22Rv1 (cell line): ENCODE measurements at regions not wholly inside any gene's neighbourhood (a gene's known extent, or its start where the extent isn't known, plus 50 kb on each side); places are given as distances from the start of the nearest gene placed in this dataset.

Experiments
- H3K27ac ChIP-seq: fragments of 450-650 bp; 2 replicates; pipeline ENCODE4 v1.5.1; 2017
- CTCF ChIP-seq: fragments of 450-650 bp; IDR thresholded peaks from 2 replicates; pipeline ENCODE4 v1.5.1; 2017; ENCODE audit warnings: mild to moderate bottlenecking
- ZFX ChIP-seq: fragments of 450-650 bp; IDR thresholded peaks from 2 replicates; pipeline ENCODE4 v1.6.1; 2017; ENCODE audit warnings: antibody characterized with exemption, borderline replicate concordance

GRCh38 chr1:239456788-239457187, 70.4 kb downstream of the CHRM3 start:
- H3K27ac ChIP-seq, result no peak overlapping the region
- TF ChIP-seq CTCF (no peak), ZFX (no peak)

- TF ChIP-seq CTCF, result no peak
- TF ChIP-seq ZFX, result no peak
- no peak overlapping the region for H3K27ac ChIP-seq
Observed at GRCh38 chr1:239457491-239458143, 71.2 kb downstream of the CHRM3 start.

- TF ChIP-seq ZFX (no peak), CTCF (no peak)
- no peak overlapping the region for H3K27ac ChIP-seq
Observed at GRCh38 chr1:239458144-239458500, 71.8 kb downstream of the CHRM3 start.

GRCh38 chr1:239467730-239468129, 81.4 kb downstream of the CHRM3 start:
- TF ChIP-seq ZFX (no peak), CTCF (no peak)

GRCh38 chr1:239478069-239478468, 91.7 kb downstream of the CHRM3 start:
- TF ChIP-seq ZFX, result no peak
- TF ChIP-seq CTCF, result no peak

More at GRCh38 chr1:239467730-239468129, 81.4 kb downstream of the CHRM3 start:
- H3K27ac ChIP-seq, result no peak overlapping the region

GRCh38 chr1:239483391-239483790, 97.0 kb downstream of the CHRM3 start:
- no peak overlapping the region for H3K27ac ChIP-seq
- TF ChIP-seq CTCF, result no peak
- no peak for TF ChIP-seq ZFX

More at GRCh38 chr1:239478069-239478468, 91.7 kb downstream of the CHRM3 start:
- H3K27ac ChIP-seq, result no peak overlapping the region

- no peak overlapping the region for H3K27ac ChIP-seq
- TF ChIP-seq CTCF, result no peak
- TF ChIP-seq ZFX, result no peak
Observed at GRCh38 chr1:239493811-239494414, 107.5 kb downstream of the CHRM3 start.
